Stimulated activated CD8-positive, alpha-beta memory T cell treated with anti-CD3 and anti-CD28 coated beads, Interleukin-4, amount 100 ng/mL, for 48 hours (primary cell): ENCODE measurements at regions not wholly inside any gene's neighbourhood (a gene's known extent, or its start where the extent isn't known, plus 50 kb on each side); places are given as distances from the start of the nearest gene placed in this dataset.

ENCODE experiments used
- DNase-seq: peaks from one replicate; pipeline ENCODE4 v3.0.0-alpha.2; 2020

DNA sequence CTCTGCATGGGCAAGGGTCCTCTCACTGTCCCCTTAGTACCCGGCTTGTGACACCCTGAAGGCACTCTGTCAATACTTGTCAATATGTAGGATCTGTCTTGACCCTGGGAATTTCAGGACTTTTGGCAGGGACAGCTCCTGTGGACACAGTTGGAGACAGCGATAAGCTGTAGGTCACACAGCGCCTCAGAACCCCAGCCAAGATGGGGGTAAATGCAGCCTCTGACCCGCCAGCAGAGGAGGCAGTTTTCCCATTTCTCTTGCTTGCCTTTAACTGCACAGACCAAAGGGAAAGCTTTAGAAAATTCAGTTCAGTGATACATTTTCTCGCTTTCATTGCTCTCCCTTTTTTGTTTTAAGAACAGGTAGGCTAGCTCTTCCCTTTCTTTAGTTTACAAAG lies 54.8 kb upstream of the KLHL29 start:
- no peak for DNase-seq
